B cell (primary cell): ENCODE measurements at regions not wholly inside any gene's neighbourhood (a gene's known extent, or its start where the extent isn't known, plus 50 kb on each side); places are given as distances from the start of the nearest gene placed in this dataset.

ENCODE experiments used
- ATAC-seq: fragments of 200-7000 bp; cut with Tn5 transposase; one replicate; pipeline ENCODE4 v1.10.0; 2021; ENCODE audit warnings: low read depth, mild to moderate bottlenecking, moderate number of reproducible peaks, moderate library complexity
- CTCF ChIA-PET: fragments of 350-600 bp; sonication (Branson Sonifier 250); formaldehyde crosslinking; loops from one replicate; lab custom pipeline; 2021; ENCODE audit warnings: antibody characterized with exemption, inconsistent platforms; lab: Charles Lee
- POLR2A ChIA-PET: fragments of 350-600 bp; sonication (Branson Sonifier 250); formaldehyde crosslinking; loops from one replicate; lab custom pipeline; 2021; ENCODE audit warnings: antibody characterized with exemption; lab: Charles Lee
- DNase-seq: peaks from one replicate; pipeline ENCODE4 v3.0.0; 2013
- H2AFZ ChIP-seq: 2 replicates; pipeline ENCODE4 v1.6.1; 2012; ENCODE audit warnings: mild to moderate bottlenecking, low read depth, low read length; ENCODE audit not compliant: insufficient read depth, poor library complexity, severe bottlenecking
- H3K27ac ChIP-seq, 2 donors: 1 replicate in 1 of 2; 2 replicates in 1 of 2; pipeline ENCODE4 v1.5.1; 2012 to 2013; ENCODE audit warnings: low read length in 2 of 2, mild to moderate bottlenecking in 2 of 2, moderate library complexity in 1 of 2
- H3K27me3 ChIP-seq, 4 experiments: fragments of 200-600 bp in 1 of 4; sonication (generic) in 1 of 4; replicated peaks in 1 of 4; 1 replicate in 2 of 4; 2 replicates in 2 of 4; pipeline versions ENCODE4 v1.6.1 to v1.7.0; 2013 to 2016; ENCODE audit warnings: low read length in 3 of 4, mild to moderate bottlenecking in 2 of 4, mixed read lengths in 1 of 4, moderate library complexity in 1 of 4; ENCODE audit not compliant: insufficient read depth in 4 of 4, control insufficient read depth in 3 of 4; ENCODE audit errors: control extremely low read depth in 1 of 4
- H3K36me3 ChIP-seq, 2 experiments: replicated peaks in 1 of 2; 1 replicate in 1 of 2; 2 replicates in 1 of 2; pipeline versions ENCODE4 v1.6.1 to v1.7.1; 2013; ENCODE audit warnings: low read length in 1 of 2; ENCODE audit not compliant: insufficient read depth in 2 of 2, control insufficient read depth in 1 of 2; ENCODE audit errors: control extremely low read depth in 1 of 2, extremely low read depth in 1 of 2
- H3K4me1 ChIP-seq, 2 donors: fragments of 200-600 bp in 1 of 2; sonication (generic) in 1 of 2; 1 replicate in 1 of 2; 2 replicates in 1 of 2; pipeline versions ENCODE4 v1.5.1 to v1.6.1; 2013 to 2017; ENCODE audit warnings: low read length in 2 of 2; ENCODE audit not compliant: control insufficient read depth in 2 of 2, insufficient read depth in 2 of 2
- H3K4me2 ChIP-seq: replicated peaks from 2 replicates; pipeline ENCODE3; 2012; ENCODE audit warnings: mild to moderate bottlenecking, low read depth, low read length; ENCODE audit not compliant: poor library complexity, severe bottlenecking
- H3K4me3 ChIP-seq, 5 experiments: fragments of 200-600 bp in 1 of 5; sonication (generic) in 1 of 5; 1 replicate in 3 of 5; 2 replicates in 2 of 5; pipeline versions ENCODE4 v1.5.1 to v1.7.0; 2011 to 2016; ENCODE audit warnings: low read length in 4 of 5, mild to moderate bottlenecking in 4 of 5, low read depth in 2 of 5, control low read depth in 1 of 5, moderate library complexity in 1 of 5; ENCODE audit not compliant: insufficient read depth in 1 of 5; ENCODE audit errors: control extremely low read depth in 1 of 5, extremely low read depth in 1 of 5
- H3K79me2 ChIP-seq: fragments of 200-600 bp; sonication (generic); one replicate; pipeline ENCODE4 v1.6.0; 2016; ENCODE audit warnings: low read length; ENCODE audit not compliant: control insufficient read depth, insufficient read depth
- H3K9ac ChIP-seq: fragments of 200-600 bp; sonication (generic); 2 replicates; pipeline ENCODE4 v1.6.1; 2017; ENCODE audit warnings: mild to moderate bottlenecking, low read length, moderate library complexity
- H3K9me3 ChIP-seq, 3 donors: one replicate each; pipeline versions ENCODE4 v1.6.1 to v1.7.1; 2013; ENCODE audit warnings: low read length in 2 of 3; ENCODE audit not compliant: control insufficient read depth in 2 of 3, insufficient read depth in 1 of 3; ENCODE audit errors: control extremely low read depth in 1 of 3
- H4K20me1 ChIP-seq: 2 replicates; pipeline ENCODE4 v1.6.0; 2012; ENCODE audit warnings: mild to moderate bottlenecking, low read length; ENCODE audit not compliant: insufficient read depth, control insufficient read depth, poor library complexity, severe bottlenecking
- H3K27ac Mint-ChIP-seq: one replicate; pipeline ENCODE4 v1.8.0; 2021; ENCODE audit warnings: mixed read lengths
- H3K27me3 Mint-ChIP-seq: one replicate; pipeline ENCODE4 v1.8.0; 2021; ENCODE audit warnings: mixed read lengths
- H3K4me1 Mint-ChIP-seq: one replicate; pipeline ENCODE4 v1.8.0; 2021; ENCODE audit warnings: mixed read lengths
- H3K4me3 Mint-ChIP-seq: one replicate; pipeline ENCODE4 v1.8.0; 2021; ENCODE audit warnings: mixed read lengths
- H3K9me3 Mint-ChIP-seq: one replicate; pipeline ENCODE4 v1.8.0; 2022; ENCODE audit warnings: mixed read lengths; ENCODE audit not compliant: insufficient read depth
- EZH2 ChIP-seq: IDR thresholded peaks from 2 replicates; pipeline ENCODE4 v1.6.1; 2012; ENCODE audit warnings: borderline replicate concordance, low read depth, mild to moderate bottlenecking, moderate library complexity, low read length; ENCODE audit not compliant: insufficient read depth, poor library complexity, severe bottlenecking
- WGBS: methylation state at CpG from one replicate; pipeline ENCODE4 v1.1.5; 2013; ENCODE audit warnings: missing lambda C conversion rate; ENCODE audit not compliant: insufficient coverage; 5-methylcytosine and 5-hydroxymethylcytosine counted together
- intact Hi-C: fragments of 100-400 bp; cut with micrococcal nuclease; formaldehyde crosslinking; loops from one replicate; pipeline ENCODE4 v1.10.0; 2022
- TF ChIP-seq, protein P1 (sequence below): fragments of 200-600 bp; IDR thresholded peaks from one replicate; pipeline ENCODE4 v1.8.0; 2022; ENCODE audit warnings: antibody characterized with exemption, mild to moderate bottlenecking

DNA sequence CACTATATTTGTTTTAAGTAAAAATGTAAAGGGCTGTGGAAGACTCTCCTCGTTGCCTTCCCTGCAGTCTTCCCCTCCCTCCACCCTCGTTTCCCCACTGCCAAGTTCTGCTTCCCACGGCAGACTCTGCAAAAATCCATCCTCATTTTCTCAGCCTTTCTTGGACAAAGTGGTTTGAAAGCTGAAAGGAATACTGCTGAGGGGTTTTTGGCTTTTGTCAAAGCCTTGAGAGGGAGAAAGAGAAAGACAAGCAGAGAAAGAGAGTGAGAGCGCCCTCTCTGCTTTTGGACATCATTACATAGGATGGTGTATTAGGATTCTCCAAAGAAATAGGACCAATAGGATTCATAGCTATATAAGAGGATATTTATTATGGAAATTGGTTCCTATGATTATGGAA lies 455.9 kb upstream of the SOX11 start:
- no peak for ATAC-seq
- no peak for TF ChIP-seq EZH2
- TF ChIP-seq, protein P1, sequence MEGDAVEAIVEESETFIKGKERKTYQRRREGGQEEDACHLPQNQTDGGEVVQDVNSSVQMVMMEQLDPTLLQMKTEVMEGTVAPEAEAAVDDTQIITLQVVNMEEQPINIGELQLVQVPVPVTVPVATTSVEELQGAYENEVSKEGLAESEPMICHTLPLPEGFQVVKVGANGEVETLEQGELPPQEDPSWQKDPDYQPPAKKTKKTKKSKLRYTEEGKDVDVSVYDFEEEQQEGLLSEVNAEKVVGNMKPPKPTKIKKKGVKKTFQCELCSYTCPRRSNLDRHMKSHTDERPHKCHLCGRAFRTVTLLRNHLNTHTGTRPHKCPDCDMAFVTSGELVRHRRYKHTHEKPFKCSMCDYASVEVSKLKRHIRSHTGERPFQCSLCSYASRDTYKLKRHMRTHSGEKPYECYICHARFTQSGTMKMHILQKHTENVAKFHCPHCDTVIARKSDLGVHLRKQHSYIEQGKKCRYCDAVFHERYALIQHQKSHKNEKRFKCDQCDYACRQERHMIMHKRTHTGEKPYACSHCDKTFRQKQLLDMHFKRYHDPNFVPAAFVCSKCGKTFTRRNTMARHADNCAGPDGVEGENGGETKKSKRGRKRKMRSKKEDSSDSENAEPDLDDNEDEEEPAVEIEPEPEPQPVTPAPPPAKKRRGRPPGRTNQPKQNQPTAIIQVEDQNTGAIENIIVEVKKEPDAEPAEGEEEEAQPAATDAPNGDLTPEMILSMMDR = no peak
- no peak overlapping the region for H2AFZ ChIP-seq
- DNase-seq = no peak
- POLR2A ChIA-PET = no interaction called here
- WGBS = no CpG with 5 or more reads among the region's 4 CpGs
- intact Hi-C loops = no loop called here
- no peaks in the 10 kb centered on the region for H3K4me1 ChIP-seq
- H3K27me3 ChIP-seq = no peaks in the 10 kb centered on the region
- H3K4me3 Mint-ChIP-seq = no peak overlapping the region
- H3K27ac Mint-ChIP-seq = no peak overlapping the region
- peaks cover 0 to 12% (median 0%) of the 10 kb centered on the region in 3 donors for H3K9me3 ChIP-seq
- H3K36me3 ChIP-seq = no peaks in the 10 kb centered on the region
- H3K79me2 ChIP-seq = no peaks in the 10 kb centered on the region
- H3K27me3 Mint-ChIP-seq = no peaks in the 10 kb centered on the region
- CTCF ChIA-PET = no interaction called here
- no peak overlapping the region for H3K4me2 ChIP-seq
- H4K20me1 ChIP-seq = no peaks in the 10 kb centered on the region
- H3K4me3 ChIP-seq = no peak overlapping the region
- H3K27ac ChIP-seq = no peak overlapping the region
- H3K9me3 Mint-ChIP-seq = no peaks in the 10 kb centered on the region
- no peak overlapping the region for H3K9ac ChIP-seq
- no peaks in the 10 kb centered on the region for H3K4me1 Mint-ChIP-seq

DNA sequence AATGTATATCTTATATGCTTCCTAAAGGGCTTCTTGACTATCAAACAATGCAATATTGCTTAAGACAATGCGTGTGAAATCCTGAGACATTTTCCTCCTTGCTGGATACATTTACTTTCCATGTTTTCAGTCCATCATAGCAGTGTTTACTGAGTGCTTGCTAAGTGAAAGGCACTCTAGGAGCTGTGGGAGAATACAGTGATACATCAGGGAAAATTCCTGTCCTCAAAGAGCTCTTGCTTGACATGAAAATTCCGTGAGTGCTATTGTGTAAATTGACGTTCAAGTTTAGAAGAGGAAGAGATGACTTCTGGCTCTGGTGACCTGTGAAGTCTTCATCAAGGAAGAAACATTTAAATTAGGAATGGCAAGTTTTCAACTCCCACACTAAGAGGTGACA lies 449.4 kb upstream of the SOX11 start:
- Histone ChIP-seq H3K79me2 (no peaks in the 10 kb centered on the region), H3K27ac (no peak overlapping the region), H3K27me3 (no peaks in the 10 kb centered on the region), H3K36me3 (no peaks in the 10 kb centered on the region), H2AFZ (no peak overlapping the region), H3K4me2 (no peak overlapping the region), H3K9me3 (no peaks in the 10 kb centered on the region), H4K20me1 (no peaks in the 10 kb centered on the region), H3K4me3 (no peak overlapping the region), H3K4me1 (no peaks in the 10 kb centered on the region), H3K9ac (no peak overlapping the region)
- 40% methylated on average over 2 of the region's 3 CpGs for WGBS
- Mint-ChIP-seq H3K4me3 (no peak overlapping the region), H3K4me1 (no peaks in the 10 kb centered on the region), H3K27me3 (no peaks in the 10 kb centered on the region), H3K27ac (no peak overlapping the region), H3K9me3 (no peaks in the 10 kb centered on the region)
- CTCF ChIA-PET = no interaction called here
- ATAC-seq = no peak
- TF ChIP-seq EZH2 = no peak
- TF ChIP-seq, protein P1 = no peak
- intact Hi-C loops = no loop called here
- no peak for DNase-seq
- POLR2A ChIA-PET = no interaction called here
